Upper lobe of left lung (tissue), 4 donors: ENCODE measurements at regions not wholly inside any gene's neighbourhood (a gene's known extent, or its start where the extent isn't known, plus 50 kb on each side); places are given as distances from the start of the nearest gene placed in this dataset.

Experiments used
- EP300 ChIP-seq, 4 donors: sonication (generic); formaldehyde crosslinking; IDR thresholded peaks; one replicate each; pipeline ENCODE4 v1.5.1; 2017; ENCODE audit warnings: antibody characterized with exemption in 4 of 4, control low read depth in 2 of 4
- TF ChIP-seq, protein P1 (sequence below), 6 experiments: fragments of 450-650 bp in 4 of 6; fragments of 200-600 bp in 2 of 6; sonication (generic) in 2 of 6; IDR thresholded peaks; one replicate each; pipeline ENCODE4 v1.5.1; 2016 to 2019; ENCODE audit warnings: antibody characterized with exemption in 6 of 6

DNA sequence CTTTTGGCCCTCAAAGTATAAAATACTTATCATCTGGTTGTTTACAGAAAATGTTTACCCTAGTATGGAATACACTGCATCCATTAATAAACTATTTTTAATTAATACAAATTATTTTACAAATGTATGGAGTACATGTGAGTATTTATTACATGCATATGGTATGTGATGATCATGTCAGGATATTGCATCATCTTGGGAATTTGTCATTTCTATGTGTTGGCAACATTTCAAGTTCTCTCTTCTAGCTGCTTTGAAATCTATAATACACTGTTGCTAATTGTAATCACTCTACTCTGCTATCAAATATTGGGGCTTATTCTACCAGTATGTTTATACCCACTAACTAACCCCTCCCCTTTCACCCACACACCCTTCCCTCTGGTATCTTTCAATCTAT is 103.9 kb upstream of the THSD7A start:
- TF ChIP-seq, protein P1, sequence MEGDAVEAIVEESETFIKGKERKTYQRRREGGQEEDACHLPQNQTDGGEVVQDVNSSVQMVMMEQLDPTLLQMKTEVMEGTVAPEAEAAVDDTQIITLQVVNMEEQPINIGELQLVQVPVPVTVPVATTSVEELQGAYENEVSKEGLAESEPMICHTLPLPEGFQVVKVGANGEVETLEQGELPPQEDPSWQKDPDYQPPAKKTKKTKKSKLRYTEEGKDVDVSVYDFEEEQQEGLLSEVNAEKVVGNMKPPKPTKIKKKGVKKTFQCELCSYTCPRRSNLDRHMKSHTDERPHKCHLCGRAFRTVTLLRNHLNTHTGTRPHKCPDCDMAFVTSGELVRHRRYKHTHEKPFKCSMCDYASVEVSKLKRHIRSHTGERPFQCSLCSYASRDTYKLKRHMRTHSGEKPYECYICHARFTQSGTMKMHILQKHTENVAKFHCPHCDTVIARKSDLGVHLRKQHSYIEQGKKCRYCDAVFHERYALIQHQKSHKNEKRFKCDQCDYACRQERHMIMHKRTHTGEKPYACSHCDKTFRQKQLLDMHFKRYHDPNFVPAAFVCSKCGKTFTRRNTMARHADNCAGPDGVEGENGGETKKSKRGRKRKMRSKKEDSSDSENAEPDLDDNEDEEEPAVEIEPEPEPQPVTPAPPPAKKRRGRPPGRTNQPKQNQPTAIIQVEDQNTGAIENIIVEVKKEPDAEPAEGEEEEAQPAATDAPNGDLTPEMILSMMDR (IDR thresholded peaks at IDR 0.05), result no peak
- no peak for TF ChIP-seq EP300 (IDR thresholded peaks at IDR 0.05)
